DOHH2 (cell line): ENCODE measurements at regions not wholly inside any gene's neighbourhood (a gene's known extent, or its start where the extent isn't known, plus 50 kb on each side); places are given as distances from the start of the nearest gene placed in this dataset.

Source experiments
- H3F3A ChIP-seq: fragments of 200-600 bp; sonication (generic), shearing (Covaris generic); 2 replicates; pipeline ENCODE4 v1.6.0; 2016; ENCODE audit warnings: antibody characterized with exemption, mild to moderate bottlenecking; ENCODE audit not compliant: control insufficient read depth, insufficient read depth
- H3K27ac ChIP-seq: fragments of 200-600 bp; sonication (generic); 2 replicates; pipeline ENCODE4 v1.5.1; 2014; ENCODE audit warnings: low read depth, mild to moderate bottlenecking, low read length, moderate library complexity
- H3K27me3 ChIP-seq: fragments of 200-600 bp; sonication (generic); 2 replicates; pipeline ENCODE4 v1.6.1; 2014; ENCODE audit warnings: mild to moderate bottlenecking, low read length, mixed read lengths; ENCODE audit not compliant: control insufficient read depth
- H3K36me3 ChIP-seq: fragments of 200-600 bp; sonication (generic); 2 replicates; pipeline ENCODE4 v1.6.1; 2014; ENCODE audit warnings: mild to moderate bottlenecking, low read length, moderate library complexity, mixed read lengths; ENCODE audit not compliant: control insufficient read depth
- H3K4me1 ChIP-seq: fragments of 200-600 bp; sonication (generic); 2 replicates; pipeline ENCODE4 v1.6.1; 2014; ENCODE audit warnings: mild to moderate bottlenecking, low read length, mixed read lengths; ENCODE audit not compliant: control insufficient read depth
- H3K4me2 ChIP-seq: fragments of 200-600 bp; sonication (generic); 2 replicates; pipeline ENCODE4 v1.6.0; 2014; ENCODE audit warnings: mild to moderate bottlenecking, low read length, moderate library complexity
- H3K4me3 ChIP-seq: fragments of 200-600 bp; sonication (generic); 2 replicates; pipeline ENCODE4 v1.5.1; 2014; ENCODE audit warnings: mild to moderate bottlenecking, low read length, mixed read lengths
- H3K79me2 ChIP-seq: fragments of 200-600 bp; sonication (generic); 2 replicates; pipeline ENCODE4 v1.6.1; 2014; ENCODE audit warnings: mild to moderate bottlenecking, low read length, mixed read lengths; ENCODE audit not compliant: control insufficient read depth
- H3K9me2 ChIP-seq: fragments of 200-600 bp; sonication (generic); replicated peaks from 2 replicates; pipeline ENCODE4 v1.6.1; 2014; ENCODE audit warnings: mild to moderate bottlenecking, low read length, mixed read lengths; ENCODE audit not compliant: control insufficient read depth
- H3K9me3 ChIP-seq: fragments of 200-600 bp; sonication (generic); 2 replicates; pipeline ENCODE4 v1.6.1; 2014; ENCODE audit warnings: antibody characterized with exemption, low read length, mixed read lengths; ENCODE audit not compliant: control insufficient read depth, insufficient read depth
- H4K20me1 ChIP-seq: fragments of 200-600 bp; sonication (generic); 2 replicates; pipeline ENCODE4 v1.6.0; 2014; ENCODE audit warnings: low read depth, mild to moderate bottlenecking, antibody characterized with exemption, low read length, moderate library complexity; ENCODE audit not compliant: control insufficient read depth, insufficient read depth
- EZH2phosphoT487 ChIP-seq: fragments of 200-600 bp; sonication (generic); IDR thresholded peaks from 2 replicates; pipeline ENCODE4 v1.6.1; 2017; ENCODE audit warnings: borderline replicate concordance, mild to moderate bottlenecking, antibody characterized with exemption, low read length, moderate library complexity, mixed read lengths
- TF ChIP-seq, protein P1 (sequence below): fragments of 200-600 bp; sonication (generic); IDR thresholded peaks from one replicate; pipeline ENCODE4 v1.5.1; 2014; ENCODE audit warnings: antibody characterized with exemption, mild to moderate bottlenecking, low read depth, low read length; ENCODE audit not compliant: poor library complexity, severe bottlenecking

DNA sequence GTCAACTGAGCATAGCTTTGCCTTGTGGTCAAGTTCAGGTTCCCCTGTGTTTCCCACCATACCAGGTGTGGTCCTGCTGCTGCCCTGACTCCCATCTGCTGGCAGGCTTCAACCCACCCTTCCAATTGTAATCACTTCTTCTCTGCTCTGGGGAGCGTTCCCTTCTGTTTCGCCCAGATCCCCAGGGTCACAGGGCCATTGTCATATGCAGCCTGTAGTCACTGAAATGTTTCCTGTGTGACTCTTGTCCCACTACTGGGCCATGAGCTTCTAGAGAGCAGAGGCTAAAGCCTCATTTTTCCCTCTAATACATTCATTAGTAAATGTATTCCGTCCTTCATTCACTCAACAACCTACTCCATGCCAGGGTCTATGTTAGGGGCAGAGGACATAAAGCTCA lies 75.0 kb upstream of the LAPTM4A start:
- Histone ChIP-seq H3K27me3 (no peaks in the 10 kb centered on the region), H3K9me2 (no peaks in the 10 kb centered on the region), H3F3A (no peaks in the 10 kb centered on the region), H4K20me1 (no peaks in the 10 kb centered on the region), H3K36me3 (no peaks in the 10 kb centered on the region), H3K4me1 (no peaks in the 10 kb centered on the region), H3K27ac (no peak overlapping the region), H3K79me2 (no peaks in the 10 kb centered on the region), H3K9me3 (no peaks in the 10 kb centered on the region), H3K4me2 (no peak overlapping the region), H3K4me3 (no peak overlapping the region)
- no peak for TF ChIP-seq EZH2phosphoT487
- TF ChIP-seq, protein P1, sequence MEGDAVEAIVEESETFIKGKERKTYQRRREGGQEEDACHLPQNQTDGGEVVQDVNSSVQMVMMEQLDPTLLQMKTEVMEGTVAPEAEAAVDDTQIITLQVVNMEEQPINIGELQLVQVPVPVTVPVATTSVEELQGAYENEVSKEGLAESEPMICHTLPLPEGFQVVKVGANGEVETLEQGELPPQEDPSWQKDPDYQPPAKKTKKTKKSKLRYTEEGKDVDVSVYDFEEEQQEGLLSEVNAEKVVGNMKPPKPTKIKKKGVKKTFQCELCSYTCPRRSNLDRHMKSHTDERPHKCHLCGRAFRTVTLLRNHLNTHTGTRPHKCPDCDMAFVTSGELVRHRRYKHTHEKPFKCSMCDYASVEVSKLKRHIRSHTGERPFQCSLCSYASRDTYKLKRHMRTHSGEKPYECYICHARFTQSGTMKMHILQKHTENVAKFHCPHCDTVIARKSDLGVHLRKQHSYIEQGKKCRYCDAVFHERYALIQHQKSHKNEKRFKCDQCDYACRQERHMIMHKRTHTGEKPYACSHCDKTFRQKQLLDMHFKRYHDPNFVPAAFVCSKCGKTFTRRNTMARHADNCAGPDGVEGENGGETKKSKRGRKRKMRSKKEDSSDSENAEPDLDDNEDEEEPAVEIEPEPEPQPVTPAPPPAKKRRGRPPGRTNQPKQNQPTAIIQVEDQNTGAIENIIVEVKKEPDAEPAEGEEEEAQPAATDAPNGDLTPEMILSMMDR: no peak

DNA sequence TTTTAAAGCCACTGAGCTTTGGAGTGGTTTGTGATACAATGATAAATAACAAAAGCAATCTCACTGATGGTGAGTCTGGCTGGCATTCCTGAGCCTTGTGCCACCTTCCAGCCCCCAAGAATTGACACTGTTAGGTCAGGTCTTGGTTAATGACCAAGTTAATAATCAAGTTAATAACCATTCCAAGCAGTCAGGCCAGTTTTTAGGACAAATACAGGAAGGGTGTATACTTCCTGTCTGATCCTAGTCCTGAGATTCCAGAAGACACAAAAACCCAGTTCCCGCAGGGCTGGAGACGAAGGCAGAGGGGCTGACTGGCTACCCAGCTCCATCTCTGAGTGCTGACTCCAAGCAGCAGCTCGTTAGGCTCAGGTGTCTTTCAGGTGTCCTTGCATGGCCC lies 74.6 kb upstream of the LAPTM4A start:
- H3K4me2 ChIP-seq: no peak overlapping the region
- no peaks in the 10 kb centered on the region for H3K9me2 ChIP-seq
- no peak overlapping the region for H3K4me3 ChIP-seq
- no peaks in the 10 kb centered on the region for H3K36me3 ChIP-seq
- no peaks in the 10 kb centered on the region for H3K27me3 ChIP-seq
- H3F3A ChIP-seq: no peaks in the 10 kb centered on the region
- no peaks in the 10 kb centered on the region for H3K4me1 ChIP-seq
- no peaks in the 10 kb centered on the region for H3K9me3 ChIP-seq
- no peaks in the 10 kb centered on the region for H4K20me1 ChIP-seq
- H3K79me2 ChIP-seq: no peaks in the 10 kb centered on the region
- H3K27ac ChIP-seq: no peak overlapping the region
- no peak for TF ChIP-seq EZH2phosphoT487
- TF ChIP-seq, protein P1: no peak

GRCh38 chr2:20125616-20126015 lies 74.2 kb upstream of the LAPTM4A start:
- no peak for TF ChIP-seq EZH2phosphoT487
- TF ChIP-seq, protein P1: no peak
- Histone ChIP-seq H3K4me2 (no peak overlapping the region), H3K27me3 (no peaks in the 10 kb centered on the region)

GRCh38 chr2:20125164-20125563 lies 73.7 kb upstream of the LAPTM4A start:
- H3K27ac ChIP-seq: no peak overlapping the region
- no peaks in the 10 kb centered on the region for H3K4me1 ChIP-seq
- H3K36me3 ChIP-seq: no peaks in the 10 kb centered on the region
- H3K79me2 ChIP-seq: no peaks in the 10 kb centered on the region
- H4K20me1 ChIP-seq: no peaks in the 10 kb centered on the region
- TF ChIP-seq, protein P1: no peak
- no peak for TF ChIP-seq EZH2phosphoT487
- H3K4me2 ChIP-seq: no peak overlapping the region
- no peaks in the 10 kb centered on the region for H3F3A ChIP-seq
- H3K4me3 ChIP-seq: no peak overlapping the region
- no peaks in the 10 kb centered on the region for H3K27me3 ChIP-seq
- no peaks in the 10 kb centered on the region for H3K9me3 ChIP-seq
- H3K9me2 ChIP-seq: no peaks in the 10 kb centered on the region

More at GRCh38 chr2:20125616-20126015, 74.2 kb upstream of the LAPTM4A start:
- no peaks in the 10 kb centered on the region for H3F3A ChIP-seq
- no peak overlapping the region for H3K4me3 ChIP-seq
- no peaks in the 10 kb centered on the region for H3K79me2 ChIP-seq
- H3K27ac ChIP-seq: no peak overlapping the region
- H3K36me3 ChIP-seq: no peaks in the 10 kb centered on the region
- H4K20me1 ChIP-seq: no peaks in the 10 kb centered on the region
- no peaks in the 10 kb centered on the region for H3K4me1 ChIP-seq
- H3K9me3 ChIP-seq: no peaks in the 10 kb centered on the region
- H3K9me2 ChIP-seq: no peaks in the 10 kb centered on the region
